ENCODE measurements at regions not wholly inside any gene's neighbourhood (a gene's known extent, or its start where the extent isn't known, plus 50 kb on each side); places are given as distances from the start of the nearest gene placed in this dataset.
A peak's percentile ranks its signal among the peaks of the same experiment; 100 is the strongest.
"Not testable (repeated sequence)": the region's sequence is repeated elsewhere in the genome, so short reads cannot be mapped to it uniquely, and the experiment has no call there.

DNA sequence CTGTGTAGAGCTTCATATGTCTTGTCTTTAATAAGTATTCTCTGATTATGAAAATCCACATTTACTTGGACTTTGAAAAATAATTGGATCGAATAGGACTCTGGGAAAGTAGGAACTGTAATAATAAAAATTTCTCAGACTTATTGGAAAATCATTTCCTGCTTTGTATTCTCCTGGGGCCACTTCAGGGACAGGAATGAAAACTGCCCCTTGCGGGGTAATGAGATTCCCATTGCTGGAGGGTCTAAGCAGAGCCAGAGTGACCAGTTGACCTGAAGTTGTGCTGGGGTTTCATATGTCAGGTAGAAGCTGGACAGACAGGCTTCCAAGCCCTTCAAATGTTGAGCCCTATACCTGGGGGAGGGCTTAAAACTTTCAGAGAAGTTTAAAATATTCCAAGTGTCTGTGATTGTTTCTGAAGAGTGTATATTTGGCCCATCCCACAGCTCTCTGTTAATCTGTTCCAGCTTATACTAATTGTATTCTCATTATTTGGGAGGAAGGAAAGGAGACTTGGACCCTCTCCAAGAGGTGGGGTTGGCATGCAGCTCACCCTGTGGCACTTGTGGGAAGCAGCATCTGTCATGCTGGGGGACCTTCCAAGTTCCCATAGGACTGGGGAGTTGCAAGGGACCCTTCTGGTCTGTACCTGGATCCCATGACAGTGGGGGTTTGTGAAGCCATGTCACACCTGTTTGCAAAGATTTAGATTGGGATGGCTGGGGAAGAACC is 268.7 kb upstream of the ATP5MC3 start:
- DNase-seq: no peak

DNA sequence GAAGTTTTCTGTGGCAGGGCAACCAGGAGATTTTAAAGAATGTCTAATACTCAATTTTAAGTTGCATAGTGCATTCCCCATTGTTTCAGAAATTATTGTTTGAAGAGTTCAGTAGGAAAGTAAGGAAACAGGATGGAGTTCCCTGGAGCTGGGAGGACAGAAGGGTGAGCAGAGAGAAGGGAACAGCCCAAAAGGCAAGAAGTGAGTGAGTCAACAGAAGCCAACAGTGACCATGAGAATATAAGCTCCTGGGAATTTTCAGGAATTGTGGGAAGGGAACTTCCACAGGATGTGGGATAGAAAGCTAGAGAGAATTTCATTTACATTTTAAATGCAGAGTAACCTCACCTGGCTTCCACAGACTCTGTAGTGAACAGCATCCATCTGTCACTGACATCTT is 268.1 kb upstream of the ATP5MC3 start:
- DNase-seq: no peak

DNA sequence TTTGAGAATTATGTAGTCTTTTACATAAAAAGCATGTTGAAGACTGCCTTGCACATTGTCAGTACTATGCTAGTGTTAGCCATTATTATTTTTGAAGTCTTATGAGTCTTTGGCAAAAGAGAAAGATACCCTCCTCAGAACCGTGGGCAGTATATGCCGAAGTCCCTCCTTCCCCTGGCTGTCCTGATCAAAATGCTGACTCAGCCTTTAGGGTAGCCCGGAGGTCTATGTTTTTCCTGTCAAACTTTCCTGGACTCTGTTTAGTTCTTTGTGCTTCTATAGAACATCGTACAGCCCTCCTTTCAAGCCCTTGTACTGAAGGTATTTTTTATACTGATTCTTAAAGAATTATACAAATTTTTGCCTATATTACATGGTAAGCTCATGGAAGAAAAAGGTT is 264.7 kb upstream of the ATP5MC3 start:
- DNase-seq: no peak

DNA sequence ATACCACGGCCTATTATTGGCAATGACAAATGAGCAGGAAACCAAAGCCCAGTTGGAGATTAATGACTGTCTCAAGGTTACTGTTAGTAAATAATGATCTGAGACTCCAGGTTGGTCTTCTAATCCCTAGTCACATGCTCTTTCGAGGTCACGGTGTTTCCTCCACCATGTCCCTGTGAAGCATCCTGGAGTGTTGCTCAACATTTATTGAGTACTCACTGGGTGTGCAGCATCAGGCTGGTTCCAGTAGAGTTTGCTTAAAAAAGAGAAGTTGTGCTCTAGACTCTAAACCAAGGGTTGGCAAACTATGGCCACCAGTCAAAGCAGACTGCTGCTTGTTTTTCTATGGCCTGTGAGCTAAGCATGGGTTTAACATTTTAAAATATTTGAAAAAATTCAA is 263.8 kb upstream of the ATP5MC3 start:
- DNase-seq: no peak

DNA sequence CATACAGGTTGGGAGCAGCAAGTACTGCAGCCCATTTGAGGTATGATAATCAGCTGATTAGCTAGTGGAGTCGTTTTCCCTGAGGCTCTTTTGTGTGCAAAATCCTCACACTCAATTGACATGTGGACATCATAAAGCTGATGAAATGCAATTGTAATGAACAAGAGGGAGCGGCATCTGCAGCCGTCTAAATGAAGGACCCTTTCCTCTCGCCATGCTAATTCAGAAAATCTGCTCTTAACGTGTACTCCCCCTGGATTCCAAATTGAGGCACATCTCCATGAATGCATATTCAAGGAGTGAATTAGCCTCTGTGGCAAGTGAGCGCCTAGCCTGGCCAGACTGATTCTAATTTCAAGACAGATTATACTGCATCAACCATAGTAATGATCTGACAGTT is 260.9 kb upstream of the ATP5MC3 start:
- DNase-seq: no peak

DNA sequence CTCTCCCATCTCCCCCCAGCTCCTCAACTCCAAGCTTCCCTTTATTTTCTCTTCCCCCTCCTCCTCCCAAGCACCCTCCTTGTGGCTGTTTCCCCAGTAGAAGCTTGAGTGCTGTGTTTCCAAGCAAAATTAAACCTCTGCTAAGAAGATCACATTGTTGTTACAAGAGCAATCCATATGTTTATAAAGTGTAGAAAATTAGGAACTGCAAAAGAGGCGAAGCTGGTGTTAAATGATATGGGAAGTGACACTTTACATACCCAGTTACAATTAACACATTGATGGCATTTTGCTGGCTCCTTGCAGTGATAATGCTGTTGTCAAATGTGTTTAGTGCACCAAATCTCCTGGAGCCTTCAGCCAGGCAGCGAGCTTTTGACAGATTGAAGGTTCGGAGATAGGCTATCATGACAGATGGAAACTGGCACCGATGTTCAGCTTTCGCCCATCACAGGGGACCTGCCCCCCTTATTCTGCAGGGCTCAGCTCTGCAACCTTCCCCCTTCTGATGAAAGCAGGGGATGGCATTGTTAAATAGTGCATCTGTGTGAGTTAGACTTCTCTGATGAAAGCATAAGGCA is 259.8 kb upstream of the ATP5MC3 start:
- DNase-seq: no peak

DNA sequence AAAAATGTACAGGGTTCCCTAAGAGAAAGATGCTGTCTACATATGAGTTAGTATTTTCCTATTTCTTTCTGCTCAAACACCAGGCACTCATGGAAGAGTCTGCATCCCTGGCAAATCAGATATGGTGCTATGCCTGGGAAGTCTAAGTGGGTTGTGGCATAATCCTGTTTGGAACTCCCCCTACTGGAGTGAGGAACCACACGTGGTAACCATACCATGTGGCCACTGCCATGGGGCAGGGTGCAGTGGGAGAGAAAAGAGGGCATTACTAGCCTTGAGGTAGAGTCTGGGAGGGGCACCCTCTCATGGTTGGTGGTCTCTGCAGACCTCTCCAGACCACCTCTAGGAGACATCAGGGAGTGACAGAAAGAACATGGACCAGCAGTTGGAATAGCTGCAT is 257.9 kb upstream of the ATP5MC3 start:
- DNase-seq: no peak

DNA sequence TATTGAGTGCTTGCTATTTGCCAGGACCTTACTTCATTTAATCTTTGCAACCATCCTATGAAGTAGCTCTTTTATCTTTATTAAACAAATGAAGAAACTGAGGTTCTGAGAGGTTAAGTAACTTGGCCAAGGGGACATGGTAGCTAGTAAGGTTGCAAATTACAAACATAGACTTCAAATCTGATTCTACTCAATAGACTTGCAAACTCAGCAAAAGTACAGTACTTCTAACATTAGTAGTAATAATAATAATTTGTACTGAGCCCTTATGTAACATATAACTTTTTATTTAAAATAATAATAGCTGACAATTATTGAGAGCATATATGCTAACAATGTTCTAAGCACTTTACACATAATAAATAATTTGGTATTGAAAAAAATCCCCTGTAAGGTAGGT is 255.7 kb upstream of the ATP5MC3 start:
- DNase-seq: no peak

DNA sequence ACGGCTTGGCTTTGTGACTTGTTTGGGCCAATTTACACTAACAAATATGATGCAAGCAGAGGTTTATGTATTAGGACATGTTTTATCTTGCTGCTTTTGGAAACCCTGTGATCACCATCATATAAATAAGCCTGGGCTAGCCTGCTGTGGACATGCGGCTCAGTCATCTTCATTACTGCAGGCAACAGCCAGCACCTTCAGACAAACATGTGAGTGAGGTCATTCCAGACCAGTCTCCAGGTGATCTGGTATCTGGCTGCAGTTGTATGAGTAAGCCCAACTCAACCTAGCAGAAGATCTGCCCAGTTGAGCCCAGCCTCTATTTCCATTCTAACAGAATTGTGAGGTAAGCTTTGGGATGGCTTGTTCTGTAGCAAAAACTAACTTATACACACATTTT is 254.6 kb upstream of the ATP5MC3 start:
- DNase-seq: no peak

DNA sequence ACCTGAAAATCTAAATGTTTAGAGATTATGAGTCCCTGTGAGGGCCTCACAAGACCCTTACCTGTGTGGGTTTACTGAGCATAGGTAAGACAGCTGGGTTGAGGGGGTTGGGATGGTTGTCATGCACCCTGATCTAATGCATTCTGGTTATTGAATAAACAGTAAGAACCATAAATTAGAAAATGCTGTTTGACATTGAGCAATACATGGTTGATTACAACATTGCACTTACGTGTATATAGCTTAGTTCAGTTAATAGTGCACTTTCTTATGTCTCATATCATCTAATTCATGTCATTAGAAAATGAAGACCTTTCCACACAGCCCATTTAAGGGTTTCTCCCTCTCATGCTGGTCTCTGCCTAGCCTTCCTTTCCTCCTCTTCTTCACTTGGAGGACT is 253.5 kb upstream of the ATP5MC3 start:
- no peak for DNase-seq

DNA sequence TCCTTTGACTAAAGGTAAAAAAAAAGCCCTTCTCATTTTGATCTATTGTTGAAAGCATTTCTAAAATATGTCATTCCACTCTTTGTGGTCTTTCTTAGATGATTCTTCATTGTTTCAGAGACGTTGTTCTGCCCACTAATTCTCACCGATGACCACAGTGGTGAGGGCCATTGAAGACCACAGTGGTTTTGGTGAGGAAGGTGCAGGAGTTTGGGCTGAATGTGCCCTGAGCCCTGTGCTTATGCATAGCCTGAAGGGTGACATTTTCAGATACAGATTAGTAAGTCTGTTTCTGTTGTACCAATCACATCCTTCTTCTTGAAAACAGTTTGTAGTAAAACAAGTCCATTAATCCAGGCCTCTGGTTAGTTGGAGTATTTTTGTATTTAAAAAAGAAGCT is 251.3 kb upstream of the ATP5MC3 start:
- DNase-seq: no peak

DNA sequence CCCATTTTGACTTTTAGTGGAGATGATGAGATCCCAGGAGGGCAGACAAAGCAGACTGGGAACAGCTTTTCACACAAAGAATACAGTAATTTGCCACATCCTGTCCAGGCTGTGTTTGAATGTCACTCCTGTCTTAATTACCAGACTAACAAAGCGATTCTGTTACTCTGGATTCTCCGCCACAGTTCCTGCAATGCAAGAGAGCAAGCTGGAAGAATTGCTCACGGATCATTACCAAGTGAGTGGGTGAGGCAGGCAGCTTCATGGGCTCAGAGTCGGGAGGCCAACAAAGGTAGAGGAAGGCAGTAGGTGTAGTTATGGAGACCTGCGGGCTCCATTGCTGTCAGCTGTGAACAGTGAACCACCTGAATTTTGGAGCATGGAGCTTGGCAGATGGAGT is 250.5 kb upstream of the ATP5MC3 start:
- no peak for DNase-seq

DNA sequence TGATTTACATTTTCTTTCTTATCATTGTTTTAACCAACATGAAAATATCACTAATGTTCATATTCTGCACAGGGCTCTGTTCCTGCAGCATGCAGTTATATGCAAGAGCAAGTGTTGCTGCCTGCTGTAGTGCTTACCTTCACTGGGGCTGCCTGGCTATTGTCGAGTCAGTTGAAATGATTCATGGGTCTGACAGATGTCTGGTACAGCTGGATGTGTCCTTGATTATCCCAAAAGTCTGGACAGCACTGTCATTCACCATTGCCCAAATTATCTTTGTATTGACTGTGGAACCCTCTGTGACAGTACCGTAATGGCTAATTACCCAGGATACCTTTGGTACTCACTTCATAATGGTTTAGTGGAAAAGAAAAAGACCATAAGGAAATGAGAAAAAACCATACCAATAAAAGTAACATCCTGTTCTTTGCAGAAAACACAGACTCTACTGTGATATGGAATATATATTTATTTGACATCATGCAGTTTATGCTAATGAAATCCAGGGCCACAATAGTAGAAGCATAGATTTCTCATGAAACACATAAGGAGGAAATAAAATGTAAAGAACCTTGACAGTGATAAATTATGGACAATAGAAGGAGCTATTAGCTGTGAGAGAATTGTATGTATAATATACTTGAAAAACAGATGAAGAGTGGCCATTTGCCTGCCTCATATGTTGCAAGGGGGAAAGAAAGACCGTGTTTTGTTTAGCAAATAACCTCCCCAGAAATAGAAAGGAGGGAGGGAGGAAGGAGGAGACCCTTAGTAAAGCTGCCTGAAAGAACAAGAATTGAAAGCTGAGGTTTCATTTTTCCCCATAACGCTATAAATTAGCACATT is 249.8 kb upstream of the ATP5MC3 start:
- DNase-seq: no peak

DNA sequence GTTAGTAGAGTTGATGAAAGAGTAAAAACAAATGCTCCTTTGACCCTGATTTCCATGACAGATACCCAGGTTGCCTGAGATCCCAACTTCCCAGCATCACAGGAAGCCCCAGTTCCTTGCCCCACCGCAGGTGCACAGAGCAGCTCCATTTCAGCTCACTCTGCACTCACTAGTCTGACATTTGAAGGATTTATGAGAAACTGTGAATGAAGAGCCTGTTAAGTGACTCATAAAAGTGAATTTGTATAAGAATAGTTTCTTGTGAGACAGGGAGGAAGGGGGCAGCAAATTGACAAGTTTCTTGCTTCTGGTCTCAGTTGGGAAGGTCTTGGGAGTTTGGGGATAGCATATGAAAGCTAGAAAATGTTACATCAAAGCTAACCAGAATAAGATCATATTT is 248.7 kb upstream of the ATP5MC3 start:
- DNase-seq: no peak

DNA sequence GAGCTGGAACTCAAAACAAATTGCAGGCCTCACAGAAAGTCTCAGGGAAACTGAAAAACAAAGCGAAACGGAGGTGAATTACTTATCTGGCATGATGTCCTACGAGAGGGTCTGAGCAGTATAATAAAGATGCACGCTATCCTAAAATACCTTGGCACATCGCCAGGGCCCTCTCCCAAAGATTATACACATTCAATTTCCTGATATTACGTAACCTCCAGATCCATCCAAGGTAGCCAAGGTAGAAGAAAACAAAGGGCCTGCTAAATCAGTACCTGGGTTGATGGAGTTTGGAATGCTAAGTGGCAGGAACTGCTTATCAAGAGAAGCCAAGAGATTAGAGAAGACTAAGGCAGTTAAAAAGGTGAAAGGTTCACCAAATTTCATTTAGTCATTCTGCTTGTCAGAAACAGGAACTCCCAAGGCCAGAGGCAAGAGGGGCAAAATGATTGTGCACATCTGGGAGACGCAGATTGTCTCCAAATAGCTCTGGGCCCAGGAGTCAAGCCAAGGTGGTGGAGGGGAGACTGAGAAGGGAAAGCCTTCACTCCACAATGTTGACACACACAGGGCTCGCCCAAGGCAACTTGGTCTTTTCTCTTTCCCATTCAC is 236.8 kb upstream of the ATP5MC3 start:
- no peak for DNase-seq

DNA sequence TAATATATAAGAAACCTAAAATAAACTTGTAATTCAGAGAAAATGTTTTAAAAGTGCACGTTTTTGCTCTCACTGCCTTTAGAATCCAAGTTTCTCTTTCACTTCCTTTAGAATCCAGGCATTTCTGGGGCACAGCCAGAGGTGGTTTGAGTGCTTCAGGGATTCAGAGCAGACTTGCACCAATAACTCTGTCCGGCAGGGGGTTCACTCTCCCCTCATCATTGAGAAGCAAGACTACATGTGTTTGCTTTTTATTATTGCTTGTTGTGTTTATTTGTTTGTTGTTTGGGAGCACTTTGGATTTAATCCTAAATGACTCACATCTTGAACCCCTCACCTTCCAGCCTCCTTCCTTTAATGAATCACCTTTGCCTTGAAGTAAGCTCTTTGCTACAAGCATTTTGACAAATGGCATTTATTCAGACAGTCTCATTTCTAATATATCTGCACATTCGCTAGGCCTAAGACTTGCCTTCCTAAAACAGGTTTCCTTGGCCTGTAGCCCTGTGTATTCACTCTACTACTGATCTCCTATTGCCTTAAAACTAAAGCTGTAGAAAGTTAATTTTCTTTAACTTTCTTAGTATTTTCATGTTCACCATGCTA is 233.5 kb upstream of the ATP5MC3 start:
- DNase-seq: peak; percentile 52

DNA sequence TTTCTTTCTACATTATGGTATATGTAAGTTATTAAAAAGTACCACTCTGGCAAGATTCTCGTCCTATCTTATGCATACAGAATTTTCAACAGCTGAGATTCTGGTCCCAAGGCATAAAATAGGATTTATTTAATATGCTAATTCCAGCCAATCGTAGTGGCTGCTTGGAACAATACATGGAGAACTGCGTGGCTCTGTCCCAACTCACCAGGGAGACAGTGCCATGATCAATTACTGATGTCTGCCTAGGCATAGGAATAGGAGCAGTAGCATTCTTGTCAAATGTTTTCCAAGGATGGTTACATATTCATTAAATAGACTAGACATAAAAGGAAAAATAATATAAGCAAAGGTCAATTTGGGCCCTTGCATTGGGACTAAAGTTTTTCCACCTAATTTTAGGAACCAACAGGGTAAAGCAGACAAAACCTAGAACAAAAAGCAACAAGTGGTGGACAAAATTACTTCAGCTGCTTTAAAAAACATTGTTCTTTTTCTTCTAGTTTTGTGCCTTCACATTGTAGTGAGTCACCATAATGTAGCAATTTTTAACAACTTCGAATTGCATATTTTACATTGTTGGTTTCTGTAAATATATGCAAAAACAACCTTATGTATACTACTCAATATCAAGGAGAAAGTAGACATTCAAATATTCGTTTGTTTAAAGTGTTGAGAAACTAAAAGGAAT is 232.8 kb upstream of the ATP5MC3 start:
- DNase-seq: no peak

DNA sequence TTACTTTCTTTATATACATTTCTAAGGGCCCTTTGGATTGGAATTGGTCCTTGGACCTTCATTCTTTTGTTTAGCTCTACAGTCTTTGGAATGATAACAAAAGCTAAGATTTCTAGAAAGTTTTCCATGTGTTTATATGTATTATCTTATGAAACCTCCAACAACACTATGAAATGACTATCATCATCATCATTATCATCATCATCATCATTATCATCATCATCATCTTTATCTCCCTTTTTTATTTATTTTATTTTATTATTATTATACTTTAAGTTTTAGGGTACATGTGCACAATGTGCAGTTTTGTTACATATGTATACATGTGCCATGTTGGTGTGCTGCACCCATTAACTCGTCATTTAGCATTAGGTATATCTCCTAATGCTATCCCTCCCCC is 229.4 kb upstream of the ATP5MC3 start:
- not testable (repeated sequence) for DNase-seq

DNA sequence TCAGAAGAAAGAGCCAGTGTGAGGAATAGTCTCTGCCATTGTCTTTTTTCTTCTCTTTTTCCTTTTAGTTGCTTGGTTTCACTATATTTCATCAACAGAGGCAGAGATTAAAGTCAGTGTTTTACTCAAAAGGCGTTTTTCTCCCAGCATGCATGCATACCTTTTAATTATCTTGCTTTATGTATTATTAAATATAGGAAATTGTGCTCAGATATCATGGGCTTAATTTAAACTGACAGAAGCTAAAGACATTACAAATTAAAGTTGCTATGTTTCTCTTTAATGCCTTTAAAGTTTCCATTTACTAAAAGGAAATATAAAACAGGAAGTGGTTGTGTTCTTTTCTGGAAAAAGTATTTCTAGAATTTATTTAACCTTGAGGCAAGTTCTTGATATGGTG is 223.3 kb upstream of the ATP5MC3 start:
- DNase-seq: no peak

DNA sequence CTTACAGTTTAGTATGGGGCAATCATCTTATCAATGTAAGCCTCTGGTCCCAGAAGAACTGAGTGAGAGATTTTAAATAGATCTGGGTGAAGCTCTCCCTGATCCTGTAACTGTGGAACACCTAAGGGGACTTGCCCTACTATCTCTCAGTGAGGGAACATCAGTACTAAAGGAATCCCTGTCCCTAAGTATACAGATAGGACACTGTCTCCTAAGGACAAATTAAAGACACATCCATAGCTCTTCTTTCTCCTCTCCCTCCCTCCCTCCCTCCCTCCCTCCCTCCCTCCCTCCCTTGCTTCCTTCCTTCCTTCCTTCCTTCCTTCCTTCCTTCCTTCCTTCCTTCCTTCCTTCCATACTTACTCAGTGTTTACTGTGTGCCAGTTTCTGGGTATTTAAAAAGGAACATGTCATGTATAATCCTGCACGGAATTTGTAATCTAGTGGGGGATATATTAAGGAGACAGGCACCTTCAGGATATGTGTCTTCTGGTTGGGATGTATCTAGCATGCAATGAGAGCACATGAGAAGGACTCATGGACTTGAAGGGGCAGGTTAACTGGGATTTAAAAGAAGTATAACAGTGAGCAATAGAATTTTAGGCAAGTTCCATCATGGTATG is 222.2 kb upstream of the ATP5MC3 start:
- no peak for DNase-seq

DNA sequence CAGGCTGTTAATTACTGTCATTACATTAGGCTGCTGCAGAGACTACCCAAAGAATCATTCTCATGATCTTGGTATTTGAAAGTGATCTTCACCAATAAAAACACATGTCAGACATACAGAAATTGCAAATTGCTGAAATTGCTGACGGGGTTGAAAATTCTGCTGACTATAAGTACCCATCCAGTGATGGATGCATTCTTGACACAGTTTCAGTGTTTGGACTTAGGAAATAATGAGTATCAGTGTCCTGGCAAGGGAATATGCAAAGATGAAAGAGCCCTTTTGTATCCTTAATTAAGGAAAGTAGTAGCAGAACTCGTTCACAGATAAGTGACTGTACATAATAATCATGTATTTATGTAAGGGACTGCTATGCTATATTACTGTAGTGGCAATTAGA is 221.1 kb upstream of the ATP5MC3 start:
- no peak for DNase-seq

DNA sequence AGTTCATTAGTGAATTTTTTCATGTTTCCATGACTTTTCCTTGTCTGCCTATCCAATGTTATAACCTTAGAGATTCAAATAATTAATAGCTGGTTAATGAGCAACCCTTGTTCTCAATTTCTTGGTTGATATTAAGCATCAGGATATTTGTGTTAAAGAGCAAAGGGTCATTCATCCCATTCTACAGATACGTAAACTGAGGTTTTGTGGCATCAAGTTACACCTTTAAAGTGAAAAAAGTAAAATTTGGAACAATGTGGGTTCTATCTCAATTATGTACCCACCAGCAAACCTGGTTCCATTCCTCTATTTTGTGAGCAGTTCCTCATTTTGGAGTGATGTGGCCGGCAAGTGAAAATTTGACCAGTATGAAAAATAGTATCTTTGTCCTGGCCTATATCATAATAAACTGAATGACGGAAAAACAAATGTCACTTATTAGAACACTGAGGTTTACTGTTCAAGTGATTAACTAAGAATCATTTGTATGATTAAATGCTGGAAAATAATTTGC is 220.5 kb upstream of the ATP5MC3 start:
- no peak for DNase-seq
